ENCODE measurements at regions not wholly inside any gene's neighbourhood (a gene's known extent, or its start where the extent isn't known, plus 50 kb on each side); places are given as distances from the start of the nearest gene placed in this dataset.

GRCh38 chr17:13197586-13197985, 179.8 kb upstream of the ELAC2 start:
- POLR2A ChIA-PET, result no interaction called here
- Histone ChIP-seq H3K9me3 (replicated peaks; ENCODE audit: control insufficient read depth, insufficient read depth, low read length) (peaks cover 5% of the 10 kb centered on the region), H3K27ac (ENCODE audit: insufficient read depth, low read depth, low read length) (no peak overlapping the region), H2AFZ (ENCODE audit: low read depth, low read length) (no peak overlapping the region), H3K4me1 (ENCODE audit: control insufficient read depth, extremely low read depth, insufficient read depth, low read length) (no peaks in the 10 kb centered on the region), H3K36me3 (ENCODE audit: control insufficient read depth in 2 of 2, extremely low read depth in 1 of 2, insufficient read depth in 2 of 2, low read length in 2 of 2) (no peaks in the 10 kb centered on the region), H3K9me1 (replicated peaks; ENCODE audit: control insufficient read depth, extremely low read depth, insufficient read depth, low read length) (no peaks in the 10 kb centered on the region), H3K9ac (replicated peaks; ENCODE audit: extremely low read depth, insufficient read depth, low read length) (no peak overlapping the region), H3K27me3 (ENCODE audit: control insufficient read depth in 2 of 2, insufficient read depth in 2 of 2, low read length in 2 of 2) (no peaks in the 10 kb centered on the region), H3K79me2 (ENCODE audit: control insufficient read depth, insufficient read depth, low read length) (no peaks in the 10 kb centered on the region), H3K4me2 (ENCODE audit: insufficient read depth, low read length) (no peak overlapping the region), H4K20me1 (replicated peaks; ENCODE audit: control insufficient read depth, extremely low read depth, insufficient read depth, low read length) (no peaks in the 10 kb centered on the region), H3K4me3 (replicated peaks in 1 of 3; ENCODE audit: insufficient read depth in 1 of 3, low read depth in 1 of 3, low read length in 3 of 3) (no peak overlapping the region)
- FAIRE-seq (no peak), DNase-seq (ENCODE audit: low read depth, low spot score) (no peak)
- CTCF ChIA-PET, result no interaction called here
- intact Hi-C loops (cut with micrococcal nuclease) (no loop called here), dilution Hi-C loops (cut with MboI; ENCODE audit: extremely low pct_ligation_motif_present, low sequenced_read_pairs) (no loop called here)
- TF ChIP-seq MYC (IDR thresholded peaks at IDR 0.05; ENCODE audit: low read depth, low read length) (no peak), GATA2 (IDR thresholded peaks at IDR 0.05; ENCODE audit: insufficient read depth, insufficient read length, low read depth, low read length) (no peak), EZH2 (IDR thresholded peaks at IDR 0.05; ENCODE audit: borderline replicate concordance, low read depth, low read length, severe bottlenecking) (no peak), JUN (IDR thresholded peaks at IDR 0.05; ENCODE audit: borderline replicate concordance, insufficient read depth, insufficient read length, low read depth) (no peak), POLR2A (IDR thresholded peaks at IDR 0.05; ENCODE audit: low read depth, low read length) (no peak), FOS (IDR thresholded peaks at IDR 0.05; ENCODE audit: borderline replicate concordance, insufficient read depth, low read length) (no peak), CTCF (IDR thresholded peaks at IDR 0.05; ENCODE audit: extremely low read depth in 1 of 2, insufficient read depth in 1 of 2, low read depth in 1 of 2, low read length in 2 of 2) (no peak)
- BruUV-seq (replicated peaks), result no TSS peak

- no peaks in the 10 kb centered on the region for H4K20me1 ChIP-seq (replicated peaks; ENCODE audit: control insufficient read depth, extremely low read depth, insufficient read depth, low read length)
- H3K36me3 ChIP-seq (ENCODE audit: control insufficient read depth in 2 of 2, extremely low read depth in 1 of 2, insufficient read depth in 2 of 2, low read length in 2 of 2), result no peaks in the 10 kb centered on the region
- peaks cover 8% of the 10 kb centered on the region for H3K9me3 ChIP-seq (replicated peaks; ENCODE audit: control insufficient read depth, insufficient read depth, low read length)
- no peak overlapping the region for H3K4me2 ChIP-seq (ENCODE audit: insufficient read depth, low read length)
- no peaks in the 10 kb centered on the region for H3K79me2 ChIP-seq (ENCODE audit: control insufficient read depth, insufficient read depth, low read length)
- dilution Hi-C loops (cut with MboI; ENCODE audit: extremely low pct_ligation_motif_present, low sequenced_read_pairs), result no loop called here
- FAIRE-seq (no peak), DNase-seq (ENCODE audit: low read depth, low spot score) (no peak)
- CTCF ChIA-PET, result no interaction called here
- intact Hi-C loops (cut with micrococcal nuclease), result no loop called here
- H3K4me3 ChIP-seq (replicated peaks in 1 of 3; ENCODE audit: insufficient read depth in 1 of 3, low read depth in 1 of 3, low read length in 3 of 3), result no peak overlapping the region
- TF ChIP-seq, protein P1, sequence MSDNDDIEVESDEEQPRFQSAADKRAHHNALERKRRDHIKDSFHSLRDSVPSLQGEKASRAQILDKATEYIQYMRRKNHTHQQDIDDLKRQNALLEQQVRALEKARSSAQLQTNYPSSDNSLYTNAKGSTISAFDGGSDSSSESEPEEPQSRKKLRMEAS (IDR thresholded peaks at IDR 0.05; ENCODE audit: insufficient read depth, insufficient read length), result no peak
- BruUV-seq (replicated peaks), result no TSS peak
- H3K27me3 ChIP-seq (ENCODE audit: control insufficient read depth in 2 of 2, insufficient read depth in 2 of 2, low read length in 2 of 2), result no peaks in the 10 kb centered on the region
- H3K4me1 ChIP-seq (ENCODE audit: control insufficient read depth, extremely low read depth, insufficient read depth, low read length), result no peaks in the 10 kb centered on the region
- no peak overlapping the region for H2AFZ ChIP-seq (ENCODE audit: low read depth, low read length)
- no peak overlapping the region for H3K27ac ChIP-seq (ENCODE audit: insufficient read depth, low read depth, low read length)
- no peak overlapping the region for H3K9ac ChIP-seq (replicated peaks; ENCODE audit: extremely low read depth, insufficient read depth, low read length)
- POLR2A ChIA-PET, result no interaction called here
- H3K9me1 ChIP-seq (replicated peaks; ENCODE audit: control insufficient read depth, extremely low read depth, insufficient read depth, low read length), result no peaks in the 10 kb centered on the region
Observed at GRCh38 chr17:13194887-13195286, 177.1 kb upstream of the ELAC2 start.

Data from endothelial cell of umbilical vein (primary cell).